ENCODE measurements at regions not wholly inside any gene's neighbourhood (a gene's known extent, or its start where the extent isn't known, plus 50 kb on each side); places are given as distances from the start of the nearest gene placed in this dataset.
A peak's percentile ranks its signal among the peaks of the same experiment; 100 is the strongest.

DNA sequence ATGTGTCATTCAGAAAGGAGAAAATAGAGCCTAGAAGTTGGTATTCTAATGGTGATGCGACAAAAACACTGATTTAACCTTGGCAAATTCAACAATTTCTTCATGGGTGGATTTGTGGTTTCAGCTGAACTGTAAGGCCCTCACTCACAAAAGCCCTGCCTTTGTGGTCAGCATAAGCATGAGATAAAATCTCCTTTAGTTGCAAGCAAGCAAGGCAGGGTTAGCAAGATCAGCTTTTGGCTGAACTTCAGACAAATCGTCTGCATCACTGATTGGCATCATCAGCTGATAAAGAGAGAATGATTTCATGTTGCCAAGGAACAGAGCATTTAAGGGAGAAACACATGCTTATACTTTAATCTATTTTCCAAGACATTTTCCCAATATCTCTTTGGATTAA is 2582.2 kb downstream of the PCDH7 start:
- ATAC-seq (ENCODE audit: low FRiP score in 2 of 2) (peak in 1 of 2 donors; percentile 28), DNase-seq (no peak)
- H3K4me3 ChIP-seq = no peak overlapping the region
- peaks cover 0 to 3% (median 0%) of the 10 kb centered on the region in 4 donors for H3K9me3 ChIP-seq
- WGBS, 2 donors = 47 to 59% methylated on average over 2 of the region's 2 CpGs
- H3K27me3 ChIP-seq = no peaks in the 10 kb centered on the region
- H3K36me3 ChIP-seq = no peaks in the 10 kb centered on the region
- TF ChIP-seq, protein P1, sequence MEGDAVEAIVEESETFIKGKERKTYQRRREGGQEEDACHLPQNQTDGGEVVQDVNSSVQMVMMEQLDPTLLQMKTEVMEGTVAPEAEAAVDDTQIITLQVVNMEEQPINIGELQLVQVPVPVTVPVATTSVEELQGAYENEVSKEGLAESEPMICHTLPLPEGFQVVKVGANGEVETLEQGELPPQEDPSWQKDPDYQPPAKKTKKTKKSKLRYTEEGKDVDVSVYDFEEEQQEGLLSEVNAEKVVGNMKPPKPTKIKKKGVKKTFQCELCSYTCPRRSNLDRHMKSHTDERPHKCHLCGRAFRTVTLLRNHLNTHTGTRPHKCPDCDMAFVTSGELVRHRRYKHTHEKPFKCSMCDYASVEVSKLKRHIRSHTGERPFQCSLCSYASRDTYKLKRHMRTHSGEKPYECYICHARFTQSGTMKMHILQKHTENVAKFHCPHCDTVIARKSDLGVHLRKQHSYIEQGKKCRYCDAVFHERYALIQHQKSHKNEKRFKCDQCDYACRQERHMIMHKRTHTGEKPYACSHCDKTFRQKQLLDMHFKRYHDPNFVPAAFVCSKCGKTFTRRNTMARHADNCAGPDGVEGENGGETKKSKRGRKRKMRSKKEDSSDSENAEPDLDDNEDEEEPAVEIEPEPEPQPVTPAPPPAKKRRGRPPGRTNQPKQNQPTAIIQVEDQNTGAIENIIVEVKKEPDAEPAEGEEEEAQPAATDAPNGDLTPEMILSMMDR (IDR thresholded peaks at IDR 0.05) = no peak
- TF ChIP-seq POLR2A (IDR thresholded peaks at IDR 0.05) (no peak), POLR2AphosphoS5 (IDR thresholded peaks at IDR 0.05) (no peak), EP300 (IDR thresholded peaks at IDR 0.05) (no peak)
- no peaks in the 10 kb centered on the region for H3K4me1 ChIP-seq
- H3K27ac ChIP-seq = no peak overlapping the region

- Histone ChIP-seq H3K9me3 (peaks cover 0 to 9% (median 0%) of the 10 kb centered on the region in 4 donors), H3K4me3 (no peak overlapping the region), H3K36me3 (no peaks in the 10 kb centered on the region), H3K27me3 (no peaks in the 10 kb centered on the region), H3K27ac (no peak overlapping the region), H3K4me1 (no peaks in the 10 kb centered on the region)
- DNase-seq (no peak), ATAC-seq (ENCODE audit: low FRiP score in 2 of 2) (no peak)
- TF ChIP-seq POLR2A (IDR thresholded peaks at IDR 0.05) = no peak
- TF ChIP-seq, protein P1 (IDR thresholded peaks at IDR 0.05) = no peak
- no peak for TF ChIP-seq EP300 (IDR thresholded peaks at IDR 0.05)
- TF ChIP-seq POLR2AphosphoS5 (IDR thresholded peaks at IDR 0.05) = no peak
- 85 to 92% methylated on average over 2 of the region's 2 CpGs for WGBS, 2 donors
Measured at GRCh38 chr4:33306131-33306530, 2586.0 kb downstream of the PCDH7 start.

- H3K36me3 ChIP-seq = no peaks in the 10 kb centered on the region
- 86 to 89% methylated on average over 2 of the region's 2 CpGs for WGBS, 2 donors
- H3K27ac ChIP-seq = no peak overlapping the region
- peaks cover 0 to 10% (median 0%) of the 10 kb centered on the region in 4 donors for H3K9me3 ChIP-seq
- no peaks in the 10 kb centered on the region for H3K27me3 ChIP-seq
- TF ChIP-seq EP300 (IDR thresholded peaks at IDR 0.05) = no peak
- TF ChIP-seq POLR2A (IDR thresholded peaks at IDR 0.05) = no peak
- no peak for TF ChIP-seq POLR2AphosphoS5 (IDR thresholded peaks at IDR 0.05)
- TF ChIP-seq, protein P1 (IDR thresholded peaks at IDR 0.05) = no peak
- H3K4me1 ChIP-seq = no peaks in the 10 kb centered on the region
- no peak for ATAC-seq (ENCODE audit: low FRiP score in 2 of 2)
- no peak for DNase-seq
- no peak overlapping the region for H3K4me3 ChIP-seq
Measured at GRCh38 chr4:33316033-33316432, 2595.9 kb downstream of the PCDH7 start.

GRCh38 chr4:33316578-33316977 is 2596.4 kb downstream of the PCDH7 start:
- TF ChIP-seq, protein P1 (IDR thresholded peaks at IDR 0.05) = no peak
- TF ChIP-seq POLR2AphosphoS5 (IDR thresholded peaks at IDR 0.05) = no peak
- no peak for TF ChIP-seq POLR2A (IDR thresholded peaks at IDR 0.05)
- no peak for TF ChIP-seq EP300 (IDR thresholded peaks at IDR 0.05)
- peaks cover 0 to 10% (median 0%) of the 10 kb centered on the region in 4 donors for H3K9me3 ChIP-seq
- WGBS, 2 donors = 70% methylated on average over 3 of the region's 3 CpGs; no CpG with 5 or more reads in 1 of the 2 donors
- no peak overlapping the region for H3K27ac ChIP-seq
- no peak for ATAC-seq (ENCODE audit: low FRiP score in 2 of 2)
- DNase-seq = no peak
- no peaks in the 10 kb centered on the region for H3K4me1 ChIP-seq
- no peak overlapping the region for H3K4me3 ChIP-seq
- H3K27me3 ChIP-seq = no peaks in the 10 kb centered on the region
- H3K36me3 ChIP-seq = no peaks in the 10 kb centered on the region

- Histone ChIP-seq H3K27ac (no peak overlapping the region), H3K27me3 (no peaks in the 10 kb centered on the region), H3K9me3 (peaks cover 0 to 4% (median 0%) of the 10 kb centered on the region in 4 donors), H3K4me3 (no peak overlapping the region), H3K36me3 (no peaks in the 10 kb centered on the region), H3K4me1 (no peaks in the 10 kb centered on the region)
- WGBS, 2 donors = 69% methylated on average over 1 of the region's 1 CpG
- ATAC-seq (ENCODE audit: low FRiP score in 2 of 2) (no peak), DNase-seq (no peak)
- no peak for TF ChIP-seq EP300 (IDR thresholded peaks at IDR 0.05)
- TF ChIP-seq, protein P1 (IDR thresholded peaks at IDR 0.05) = no peak
- TF ChIP-seq POLR2AphosphoS5 (IDR thresholded peaks at IDR 0.05) = no peak
- TF ChIP-seq POLR2A (IDR thresholded peaks at IDR 0.05) = no peak
Measured at GRCh38 chr4:33323393-33323792, 2603.2 kb downstream of the PCDH7 start.
